ENCODE measurements at regions not wholly inside any gene's neighbourhood (a gene's known extent, or its start where the extent isn't known, plus 50 kb on each side); places are given as distances from the start of the nearest gene placed in this dataset.

DNA sequence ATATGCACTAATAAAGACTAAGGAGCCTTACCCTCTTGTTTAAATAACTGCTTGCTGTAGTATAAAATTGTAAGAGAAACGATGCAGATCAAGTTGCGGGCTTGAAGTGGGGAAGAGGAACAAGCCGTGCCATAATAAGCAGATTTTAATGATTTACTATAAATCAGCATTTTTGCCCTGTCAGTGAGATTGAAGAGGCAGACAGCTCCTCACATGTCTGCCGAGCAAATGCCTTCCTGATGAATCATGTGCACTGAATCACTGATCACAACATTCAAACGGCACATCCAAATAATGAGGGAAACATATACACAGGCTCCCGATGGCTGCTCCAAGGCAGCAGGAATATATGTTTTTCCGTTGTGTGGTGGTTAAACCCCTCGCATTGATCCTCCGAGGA lies 282.9 kb downstream of the TSHZ3 start:
- DNase-seq (ENCODE audit: insufficient read length, low spot score) (no peak), FAIRE-seq (no peak)
- TF ChIP-seq POLR2A (IDR thresholded peaks at IDR 0.05; ENCODE audit: low read depth, low read length) = no peak
- no peak for TF ChIP-seq PAX5 (IDR thresholded peaks at IDR 0.05; ENCODE audit: insufficient read depth, low read length, severe bottlenecking)
- TF ChIP-seq SPI1 (IDR thresholded peaks at IDR 0.05; ENCODE audit: low read depth, low read length) = no peak
- no peak for TF ChIP-seq TAF1 (IDR thresholded peaks at IDR 0.05; ENCODE audit: low read depth, low read length)
- TF ChIP-seq POU2F2 (IDR thresholded peaks at IDR 0.05; ENCODE audit: low read depth, low read length) = no peak
- TF ChIP-seq POLR2AphosphoS5 (IDR thresholded peaks at IDR 0.05; ENCODE audit: low read depth, low read length) = no peak

DNA sequence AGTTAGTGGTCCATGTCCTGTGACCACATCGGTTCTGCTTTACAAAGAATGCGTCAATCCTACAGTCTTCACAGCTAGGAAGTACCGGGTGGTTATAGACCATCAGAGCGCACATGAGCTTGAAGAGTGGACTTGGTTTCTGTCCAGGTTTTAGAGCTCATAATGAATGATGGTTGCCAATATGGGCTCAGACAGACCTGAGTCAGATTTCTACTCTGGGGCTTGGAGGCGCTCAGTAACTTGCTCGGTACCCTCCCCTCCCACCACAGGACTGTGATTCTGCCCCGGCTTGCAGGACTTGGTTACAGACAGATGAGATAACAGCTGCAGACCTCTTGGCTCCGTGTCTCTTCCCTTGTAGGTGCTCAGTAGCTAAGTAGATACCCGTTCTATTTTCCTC lies 284.7 kb downstream of the TSHZ3 start:
- DNase-seq (ENCODE audit: insufficient read length, low spot score) = no peak
- TF ChIP-seq PAX5 (IDR thresholded peaks at IDR 0.05; ENCODE audit: insufficient read depth, low read length, severe bottlenecking) = no peak
- TF ChIP-seq POLR2AphosphoS5 (IDR thresholded peaks at IDR 0.05; ENCODE audit: low read depth, low read length) = no peak
- TF ChIP-seq POU2F2 (IDR thresholded peaks at IDR 0.05; ENCODE audit: low read depth, low read length) = no peak
- no peak for TF ChIP-seq SPI1 (IDR thresholded peaks at IDR 0.05; ENCODE audit: low read depth, low read length)
- no peak for TF ChIP-seq TAF1 (IDR thresholded peaks at IDR 0.05; ENCODE audit: low read depth, low read length)
- no peak for TF ChIP-seq POLR2A (IDR thresholded peaks at IDR 0.05; ENCODE audit: low read depth, low read length)
- FAIRE-seq = no peak

DNA sequence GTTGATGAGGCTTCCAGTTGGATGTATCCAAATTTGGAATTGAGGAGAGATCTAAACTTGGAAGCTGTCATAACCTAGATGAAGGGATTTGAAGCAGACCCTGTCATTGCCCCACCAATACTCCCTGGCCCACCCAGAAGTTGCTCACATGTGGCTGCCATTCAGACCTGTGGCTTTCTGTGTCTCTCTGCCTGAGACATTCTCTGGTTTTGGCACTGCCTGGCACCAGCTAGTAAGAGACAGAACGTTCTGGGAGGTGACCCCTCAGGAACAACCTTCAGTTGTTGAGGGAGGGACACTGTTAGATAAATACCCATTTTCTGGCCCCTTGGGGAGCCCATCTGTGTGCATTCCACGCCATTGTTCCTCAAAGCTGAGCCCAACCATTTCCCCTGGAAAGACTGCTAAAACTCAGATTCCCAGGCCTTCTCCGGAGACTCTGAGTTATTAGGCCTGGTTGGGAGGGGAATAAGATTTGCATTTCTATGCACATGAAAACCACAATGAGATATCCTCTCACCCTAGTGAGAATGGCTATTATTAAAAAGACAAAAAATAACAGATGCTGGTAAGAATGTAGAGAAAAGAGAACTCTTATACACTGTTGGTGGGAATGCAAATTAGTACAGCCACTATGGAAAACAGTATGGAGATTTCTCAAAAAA lies 290.4 kb downstream of the TSHZ3 start:
- no peak for TF ChIP-seq SPI1 (IDR thresholded peaks at IDR 0.05; ENCODE audit: low read depth, low read length)
- TF ChIP-seq POLR2A (IDR thresholded peaks at IDR 0.05; ENCODE audit: low read depth, low read length) = no peak
- no peak for TF ChIP-seq POU2F2 (IDR thresholded peaks at IDR 0.05; ENCODE audit: low read depth, low read length)
- TF ChIP-seq PAX5 (IDR thresholded peaks at IDR 0.05; ENCODE audit: insufficient read depth, low read length, severe bottlenecking) = no peak
- TF ChIP-seq POLR2AphosphoS5 (IDR thresholded peaks at IDR 0.05; ENCODE audit: low read depth, low read length) = no peak
- TF ChIP-seq TAF1 (IDR thresholded peaks at IDR 0.05; ENCODE audit: low read depth, low read length) = no peak
- no peak for FAIRE-seq
- DNase-seq (ENCODE audit: insufficient read length, low spot score) = no peak

DNA sequence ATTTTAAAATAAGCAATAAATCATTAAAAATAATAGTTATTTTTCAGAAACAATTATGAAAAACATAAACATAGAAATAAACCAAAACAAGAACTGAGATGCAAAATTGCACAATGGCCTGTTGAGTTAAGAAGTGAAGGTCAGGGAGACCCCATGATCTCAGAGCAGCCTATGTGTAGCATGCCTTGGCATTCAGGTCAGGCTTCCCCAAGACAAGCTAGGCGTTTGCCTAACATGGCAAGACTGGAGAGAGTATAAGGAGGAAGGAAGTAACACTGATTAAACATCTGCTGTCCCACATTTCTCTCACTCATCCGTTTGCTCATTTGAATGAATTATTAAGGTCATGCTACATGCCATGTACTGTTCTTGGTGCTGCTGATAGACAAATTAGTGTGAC lies 291.8 kb downstream of the TSHZ3 start:
- FAIRE-seq (no peak), DNase-seq (ENCODE audit: insufficient read length, low spot score) (no peak)
- no peak for TF ChIP-seq POU2F2 (IDR thresholded peaks at IDR 0.05; ENCODE audit: low read depth, low read length)
- no peak for TF ChIP-seq POLR2A (IDR thresholded peaks at IDR 0.05; ENCODE audit: low read depth, low read length)
- no peak for TF ChIP-seq POLR2AphosphoS5 (IDR thresholded peaks at IDR 0.05; ENCODE audit: low read depth, low read length)
- no peak for TF ChIP-seq SPI1 (IDR thresholded peaks at IDR 0.05; ENCODE audit: low read depth, low read length)
- no peak for TF ChIP-seq TAF1 (IDR thresholded peaks at IDR 0.05; ENCODE audit: low read depth, low read length)
- no peak for TF ChIP-seq PAX5 (IDR thresholded peaks at IDR 0.05; ENCODE audit: insufficient read depth, low read length, severe bottlenecking)

DNA sequence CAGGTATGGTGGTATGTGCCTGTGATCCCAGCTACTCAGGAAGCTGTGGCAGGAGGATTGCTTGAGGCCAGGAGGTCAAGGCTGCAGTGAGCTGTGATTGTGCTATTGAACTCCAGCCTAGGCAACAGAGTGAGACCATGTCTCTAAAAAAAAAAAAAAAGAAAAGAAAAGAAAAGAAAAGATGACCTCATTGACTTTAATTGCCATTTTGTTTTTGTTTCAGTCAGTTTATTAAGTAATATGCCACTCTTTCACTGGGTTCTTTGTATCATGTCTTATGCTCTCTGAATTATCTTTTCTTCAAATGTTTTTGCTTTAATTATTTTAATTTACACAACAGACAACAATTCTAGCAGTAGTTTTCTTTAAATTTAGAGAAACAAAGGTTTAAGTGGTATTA lies 293.8 kb downstream of the TSHZ3 start:
- no peak for TF ChIP-seq PAX5 (IDR thresholded peaks at IDR 0.05; ENCODE audit: insufficient read depth, low read length, severe bottlenecking)
- TF ChIP-seq POU2F2 (IDR thresholded peaks at IDR 0.05; ENCODE audit: low read depth, low read length) = no peak
- no peak for TF ChIP-seq TAF1 (IDR thresholded peaks at IDR 0.05; ENCODE audit: low read depth, low read length)
- TF ChIP-seq POLR2A (IDR thresholded peaks at IDR 0.05; ENCODE audit: low read depth, low read length) = no peak
- no peak for TF ChIP-seq POLR2AphosphoS5 (IDR thresholded peaks at IDR 0.05; ENCODE audit: low read depth, low read length)
- TF ChIP-seq SPI1 (IDR thresholded peaks at IDR 0.05; ENCODE audit: low read depth, low read length) = no peak
- DNase-seq (ENCODE audit: insufficient read length, low spot score) = no peak
- no peak for FAIRE-seq

DNA sequence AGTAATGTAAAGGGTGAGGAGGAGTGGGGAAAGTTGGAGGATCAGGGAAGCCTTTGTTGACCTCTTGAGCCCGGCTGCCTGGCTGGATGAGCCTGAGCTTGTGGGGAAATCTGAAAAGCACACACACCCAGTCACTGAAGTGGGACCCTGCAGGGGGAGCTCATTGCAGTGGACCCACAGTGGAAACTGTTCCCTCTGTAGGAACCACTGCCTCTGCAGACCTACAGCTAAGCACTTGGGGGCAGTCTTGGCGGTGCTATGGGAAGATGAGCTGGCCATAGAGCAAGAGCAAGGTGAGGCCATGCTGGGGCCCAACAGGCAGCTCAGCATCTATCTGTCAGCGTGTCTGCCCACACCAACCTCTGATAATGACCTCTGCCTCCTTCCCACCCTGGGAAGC lies 294.8 kb downstream of the TSHZ3 start:
- DNase-seq (ENCODE audit: insufficient read length, low spot score) = no peak
- FAIRE-seq = no peak
- no peak for TF ChIP-seq SPI1 (IDR thresholded peaks at IDR 0.05; ENCODE audit: low read depth, low read length)
- no peak for TF ChIP-seq POLR2AphosphoS5 (IDR thresholded peaks at IDR 0.05; ENCODE audit: low read depth, low read length)
- no peak for TF ChIP-seq POU2F2 (IDR thresholded peaks at IDR 0.05; ENCODE audit: low read depth, low read length)
- no peak for TF ChIP-seq POLR2A (IDR thresholded peaks at IDR 0.05; ENCODE audit: low read depth, low read length)
- TF ChIP-seq TAF1 (IDR thresholded peaks at IDR 0.05; ENCODE audit: low read depth, low read length) = no peak
- TF ChIP-seq PAX5 (IDR thresholded peaks at IDR 0.05; ENCODE audit: insufficient read depth, low read length, severe bottlenecking) = no peak

DNA sequence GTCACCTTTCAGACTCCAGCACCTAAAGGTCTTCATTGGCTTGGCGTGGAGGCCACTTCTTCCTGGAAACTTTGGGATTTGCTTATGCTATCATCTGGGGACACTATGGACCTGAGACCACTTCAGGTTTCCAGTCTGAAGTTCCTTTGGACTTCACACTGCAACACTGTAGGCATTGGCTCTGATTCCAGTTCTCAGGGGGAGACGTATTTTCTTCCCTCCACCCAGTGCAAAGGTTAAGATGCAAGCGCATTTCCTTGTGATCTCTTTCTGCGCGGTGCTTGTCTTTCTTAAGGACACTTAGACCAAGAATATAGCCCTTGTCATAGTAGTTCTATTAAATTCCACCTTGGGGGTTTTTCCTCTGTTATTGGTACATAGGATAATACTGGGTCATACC lies 299.8 kb downstream of the TSHZ3 start:
- FAIRE-seq = no peak
- no peak for TF ChIP-seq PAX5 (IDR thresholded peaks at IDR 0.05; ENCODE audit: insufficient read depth, low read length, severe bottlenecking)
- TF ChIP-seq POLR2AphosphoS5 (IDR thresholded peaks at IDR 0.05; ENCODE audit: low read depth, low read length) = no peak
- TF ChIP-seq POU2F2 (IDR thresholded peaks at IDR 0.05; ENCODE audit: low read depth, low read length) = no peak
- TF ChIP-seq TAF1 (IDR thresholded peaks at IDR 0.05; ENCODE audit: low read depth, low read length) = no peak
- no peak for TF ChIP-seq POLR2A (IDR thresholded peaks at IDR 0.05; ENCODE audit: low read depth, low read length)
- TF ChIP-seq SPI1 (IDR thresholded peaks at IDR 0.05; ENCODE audit: low read depth, low read length) = no peak

DNA sequence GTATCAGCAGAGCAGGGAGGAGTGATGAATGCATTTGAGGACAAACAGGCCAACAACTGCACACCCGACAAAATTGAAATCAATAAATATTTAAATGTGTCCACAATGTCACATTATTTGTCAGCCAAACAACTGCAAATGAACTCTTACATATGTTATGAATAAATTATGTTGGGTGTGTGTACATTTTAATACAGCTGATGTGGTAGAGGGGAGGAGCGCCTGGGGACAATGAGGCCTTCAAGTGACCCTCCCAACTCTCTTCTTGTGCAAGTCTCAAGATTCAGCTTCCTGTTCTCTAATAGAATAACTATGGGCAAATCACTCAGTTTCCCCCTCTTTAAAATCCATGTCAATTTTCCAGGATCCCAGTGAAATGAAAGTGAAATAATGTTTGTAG lies 303.2 kb downstream of the TSHZ3 start:
- TF ChIP-seq SPI1 (IDR thresholded peaks at IDR 0.05; ENCODE audit: low read depth, low read length) (no peak), TAF1 (IDR thresholded peaks at IDR 0.05; ENCODE audit: low read depth, low read length) (no peak), POLR2AphosphoS5 (IDR thresholded peaks at IDR 0.05; ENCODE audit: low read depth, low read length) (no peak), POLR2A (IDR thresholded peaks at IDR 0.05; ENCODE audit: low read depth, low read length) (no peak), POU2F2 (IDR thresholded peaks at IDR 0.05; ENCODE audit: low read depth, low read length) (no peak), PAX5 (IDR thresholded peaks at IDR 0.05; ENCODE audit: insufficient read depth, low read length, severe bottlenecking) (no peak)
- no peak for DNase-seq (ENCODE audit: insufficient read length, low spot score)
- FAIRE-seq = no peak

More for the DNA sequence above, 299.8 kb downstream of the TSHZ3 start:
- no peak for DNase-seq (ENCODE audit: insufficient read length, low spot score)

DNA sequence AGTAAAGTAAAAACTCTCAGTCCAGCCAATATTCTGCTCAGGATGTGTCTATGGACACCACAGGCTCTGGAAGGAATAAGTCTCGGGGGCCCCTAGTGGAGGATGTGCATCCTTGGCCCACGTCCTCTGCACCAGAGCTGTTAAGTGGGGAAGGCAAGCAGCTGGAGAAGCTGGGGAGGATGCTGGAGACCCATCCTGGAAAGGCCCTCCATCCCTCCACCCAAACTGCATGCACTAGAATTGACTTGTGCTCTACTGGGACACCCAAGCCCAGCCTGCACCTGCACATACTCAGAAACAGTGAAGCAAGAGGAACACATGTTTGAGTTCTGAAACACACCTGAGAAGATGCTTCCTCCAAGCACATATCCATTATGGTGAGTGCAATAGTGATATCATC lies 307.8 kb downstream of the TSHZ3 start:
- TF ChIP-seq SPI1 (IDR thresholded peaks at IDR 0.05; ENCODE audit: low read depth, low read length) (no peak), POLR2AphosphoS5 (IDR thresholded peaks at IDR 0.05; ENCODE audit: low read depth, low read length) (no peak), TAF1 (IDR thresholded peaks at IDR 0.05; ENCODE audit: low read depth, low read length) (no peak), POU2F2 (IDR thresholded peaks at IDR 0.05; ENCODE audit: low read depth, low read length) (no peak), PAX5 (IDR thresholded peaks at IDR 0.05; ENCODE audit: insufficient read depth, low read length, severe bottlenecking) (no peak), POLR2A (IDR thresholded peaks at IDR 0.05; ENCODE audit: low read depth, low read length) (no peak)
- DNase-seq (ENCODE audit: insufficient read length, low spot score) = no peak
- no peak for FAIRE-seq
